ENCODE measurements at regions not wholly inside any gene's neighbourhood (a gene's known extent, or its start where the extent isn't known, plus 50 kb on each side); places are given as distances from the start of the nearest gene placed in this dataset.

DNA sequence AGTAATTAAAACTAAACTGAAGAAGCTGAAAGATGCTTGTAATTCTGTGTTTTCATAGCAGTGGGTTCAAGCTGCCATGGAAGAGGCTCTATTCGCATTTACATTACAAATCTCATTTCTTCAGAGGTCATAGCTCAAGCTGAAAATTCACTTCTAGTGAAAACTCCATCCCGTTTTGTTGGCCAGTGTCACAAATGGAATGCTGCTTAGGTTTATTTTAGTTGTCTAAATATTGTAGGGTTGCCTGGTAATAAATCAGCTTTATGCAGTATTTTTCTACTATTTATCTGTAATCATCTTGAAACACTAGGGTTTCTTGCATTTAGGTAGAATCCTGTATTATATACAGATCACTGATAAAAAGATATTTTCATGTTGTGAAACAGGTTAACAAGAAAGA is 240.6 kb downstream of the PTBP2 start:
- no peak for TF ChIP-seq GATA2 (IDR thresholded peaks at IDR 0.05; ENCODE audit: low read depth, low read length)
- no peak for TF ChIP-seq GATA3 (IDR thresholded peaks at IDR 0.05; ENCODE audit: low read depth, low read length)

Data from SH-SY5Y (cell line).